EL (cell line): ENCODE measurements at regions not wholly inside any gene's neighbourhood (a gene's known extent, or its start where the extent isn't known, plus 50 kb on each side); places are given as distances from the start of the nearest gene placed in this dataset.
"Not testable (repeated sequence)": the region's sequence is repeated elsewhere in the genome, so short reads cannot be mapped to it uniquely, and the experiment has no call there.

Experiments
- DNase-seq: peaks from one replicate; pipeline ENCODE4 v3.0.0-alpha.2; 2016

DNA sequence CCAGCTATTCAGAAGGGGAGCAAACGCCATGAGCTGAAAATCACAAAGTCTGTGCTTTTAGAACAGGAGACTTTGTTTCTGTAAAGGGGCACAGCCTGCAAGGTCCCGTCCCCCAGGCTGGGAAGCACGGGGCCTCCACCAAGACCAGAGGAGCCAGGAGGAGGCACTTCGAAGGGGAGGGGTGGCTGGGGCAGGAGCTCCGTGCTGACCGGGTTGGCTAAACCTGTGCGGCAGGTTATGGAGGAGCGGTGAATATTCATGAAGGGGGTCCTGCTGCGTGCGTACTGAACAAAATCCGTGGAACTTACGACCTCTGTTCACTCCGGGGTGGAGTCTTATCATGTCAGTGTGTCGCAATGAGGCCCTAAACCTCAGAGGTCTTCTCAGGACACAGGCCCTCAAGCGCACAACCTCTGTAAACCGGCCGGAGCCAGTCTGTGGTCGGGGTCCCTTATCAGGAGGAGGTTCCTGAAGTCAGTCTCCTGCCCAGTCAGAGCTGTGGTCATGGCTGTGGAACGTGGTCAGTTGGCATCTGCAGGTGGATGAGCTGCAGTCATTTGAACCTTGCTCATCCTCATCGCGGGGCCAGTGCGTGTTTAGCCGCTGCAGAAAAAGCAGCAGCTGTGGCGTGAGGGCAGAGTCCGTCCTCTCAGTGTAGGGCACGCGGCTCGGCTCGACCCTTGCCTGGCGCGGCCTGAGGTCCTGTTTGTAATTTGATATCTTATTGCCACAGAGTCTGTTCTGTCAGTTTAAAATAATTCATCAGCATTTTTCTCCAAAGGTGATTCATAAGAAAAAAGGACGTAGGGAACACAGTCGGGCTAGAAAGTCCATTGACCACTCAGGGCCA lies 5507.7 kb upstream of the TPTE start:
- DNase-seq, result not testable (repeated sequence)

DNA sequence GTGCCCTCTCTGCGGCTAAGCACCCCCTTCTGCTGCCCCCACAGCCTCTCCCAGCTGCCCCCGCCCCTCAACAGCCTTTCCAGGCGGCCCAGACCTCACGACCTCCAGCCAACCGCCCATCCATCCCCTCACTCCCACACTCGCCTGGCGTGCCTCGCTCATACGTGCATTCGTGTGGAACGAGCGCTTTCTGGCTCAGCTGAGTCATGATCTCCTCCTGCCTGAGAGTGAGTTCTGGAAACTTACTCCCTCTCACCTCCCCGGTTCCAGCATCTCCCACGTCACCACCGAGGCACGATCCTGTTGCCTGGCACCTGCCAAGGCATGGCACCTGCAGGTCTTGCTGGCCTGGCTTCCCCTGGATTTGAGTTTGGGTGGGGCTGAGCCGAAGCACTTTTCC lies 5506.2 kb upstream of the TPTE start:
- not testable (repeated sequence) for DNase-seq

DNA sequence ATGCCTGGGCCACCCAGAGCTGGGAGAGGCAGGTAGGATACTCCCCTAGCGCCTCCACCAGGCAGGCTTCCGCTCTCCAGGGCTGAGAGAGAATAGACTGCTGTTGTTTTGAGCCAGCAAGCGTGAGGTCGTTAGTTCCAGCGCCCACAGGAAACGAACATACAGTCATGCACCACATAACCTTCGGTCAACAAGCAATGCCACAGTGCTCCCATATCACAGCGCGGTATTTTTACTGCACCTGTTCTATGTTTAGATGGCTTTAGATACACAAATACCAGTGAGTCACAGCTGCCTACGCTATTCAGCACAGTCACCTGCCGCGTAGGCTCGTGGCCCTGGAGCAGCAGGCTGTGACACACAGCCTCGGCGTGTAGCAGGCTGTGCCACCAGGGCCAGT lies 5502.3 kb upstream of the TPTE start:
- not testable (repeated sequence) for DNase-seq

DNA sequence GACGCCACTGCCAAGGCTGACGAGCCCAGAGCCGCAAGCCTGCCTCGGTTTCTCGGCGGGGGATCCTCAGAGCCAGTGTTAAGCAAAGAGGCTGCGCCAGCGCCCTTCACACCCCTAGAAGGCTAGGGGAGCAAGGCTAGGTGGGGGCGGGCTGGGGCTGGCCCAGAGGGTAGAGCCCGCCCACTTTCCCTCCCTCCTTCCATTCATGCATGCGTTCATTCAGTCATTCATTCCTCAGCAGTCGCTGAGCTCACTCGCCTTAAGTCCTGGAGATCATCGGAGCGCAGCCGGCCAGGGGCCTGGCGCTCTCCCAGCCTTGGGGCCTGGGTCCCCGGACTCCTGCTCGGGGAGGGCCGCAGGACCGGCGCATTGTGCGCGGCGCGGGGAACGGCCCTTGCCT lies 5499.6 kb upstream of the TPTE start:
- DNase-seq, result not testable (repeated sequence)

DNA sequence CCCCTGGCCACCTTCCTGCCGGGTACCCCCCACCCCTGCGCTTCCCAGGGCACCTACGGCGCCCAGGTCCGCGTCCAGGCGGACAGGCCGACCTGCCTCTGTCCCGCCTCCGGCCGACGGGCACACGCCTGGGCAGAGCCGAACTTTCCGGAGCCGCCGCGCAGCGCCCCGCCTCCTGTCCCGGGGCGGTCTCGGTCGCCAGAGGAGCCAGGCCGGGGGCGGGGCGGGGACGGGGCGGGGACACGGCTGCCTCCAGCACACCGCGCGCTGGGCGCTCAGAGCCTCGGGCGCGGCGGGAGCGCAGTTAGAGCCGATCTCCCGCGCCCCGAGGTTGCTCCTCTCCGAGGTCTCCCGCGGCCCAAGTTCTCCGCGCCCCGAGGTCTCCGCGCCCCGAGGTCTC lies 5499.1 kb upstream of the TPTE start:
- DNase-seq, result not testable (repeated sequence)

DNA sequence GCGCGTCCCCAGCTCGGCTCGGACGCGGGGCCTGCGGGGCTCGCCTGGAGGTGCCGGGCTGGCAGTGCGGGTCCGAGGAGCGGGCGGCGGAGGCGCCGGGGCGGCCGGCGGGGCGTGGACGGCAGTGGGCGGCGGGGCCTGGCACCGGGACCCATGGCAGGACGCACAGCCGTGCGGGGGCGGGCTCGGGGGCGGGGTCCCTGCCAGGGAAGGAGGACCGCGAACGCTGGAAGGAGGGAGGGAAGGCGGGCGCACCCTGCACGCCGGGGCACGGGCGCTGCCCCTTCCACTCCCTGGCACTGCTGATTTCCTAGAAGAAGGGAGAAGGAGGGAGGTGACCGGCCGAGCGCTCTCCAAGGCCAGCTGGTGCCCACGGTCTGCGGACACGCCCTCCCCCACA lies 5498.6 kb upstream of the TPTE start:
- DNase-seq, result not testable (repeated sequence)

DNA sequence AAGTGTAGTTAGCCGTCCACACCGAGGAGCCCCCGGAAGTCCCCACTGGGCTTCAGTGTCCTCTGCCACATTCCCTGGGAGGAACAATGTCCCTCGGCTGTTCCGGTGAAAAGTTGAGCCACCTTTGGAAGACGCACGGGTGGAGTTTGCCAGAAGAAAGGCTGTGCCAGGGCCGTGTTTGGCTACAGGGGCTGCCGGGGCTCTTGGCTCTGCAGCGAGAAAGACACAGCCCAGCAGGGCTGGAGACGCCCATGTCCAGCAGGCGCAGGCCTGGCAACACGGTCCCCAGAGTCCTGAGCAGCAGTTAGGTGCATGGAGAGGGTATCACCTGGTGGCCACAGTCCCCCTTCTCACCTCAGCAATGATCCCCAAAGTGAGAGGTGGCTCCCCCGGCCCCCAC lies 5486.2 kb upstream of the TPTE start:
- DNase-seq, result not testable (repeated sequence)

DNA sequence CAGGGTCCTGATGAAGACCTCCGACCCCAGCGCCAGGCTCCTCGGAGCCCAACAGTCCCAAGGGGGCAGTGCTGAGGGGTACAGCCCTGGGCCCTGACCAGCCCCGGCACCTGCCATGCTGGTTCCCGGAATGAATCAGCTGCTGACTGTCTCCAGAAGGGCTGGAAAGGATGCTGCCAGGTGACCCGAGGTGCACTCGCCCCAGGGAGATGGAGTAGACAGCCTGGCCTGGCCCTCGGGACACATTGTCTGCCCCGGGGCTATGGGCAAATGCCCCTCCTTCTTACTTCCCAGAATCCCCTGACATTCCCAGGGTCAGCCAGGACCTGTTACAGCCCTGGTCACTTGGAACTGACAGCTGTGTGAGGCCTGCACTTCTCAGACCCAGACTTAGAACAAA lies 5485.8 kb upstream of the TPTE start:
- DNase-seq, result not testable (repeated sequence)

DNA sequence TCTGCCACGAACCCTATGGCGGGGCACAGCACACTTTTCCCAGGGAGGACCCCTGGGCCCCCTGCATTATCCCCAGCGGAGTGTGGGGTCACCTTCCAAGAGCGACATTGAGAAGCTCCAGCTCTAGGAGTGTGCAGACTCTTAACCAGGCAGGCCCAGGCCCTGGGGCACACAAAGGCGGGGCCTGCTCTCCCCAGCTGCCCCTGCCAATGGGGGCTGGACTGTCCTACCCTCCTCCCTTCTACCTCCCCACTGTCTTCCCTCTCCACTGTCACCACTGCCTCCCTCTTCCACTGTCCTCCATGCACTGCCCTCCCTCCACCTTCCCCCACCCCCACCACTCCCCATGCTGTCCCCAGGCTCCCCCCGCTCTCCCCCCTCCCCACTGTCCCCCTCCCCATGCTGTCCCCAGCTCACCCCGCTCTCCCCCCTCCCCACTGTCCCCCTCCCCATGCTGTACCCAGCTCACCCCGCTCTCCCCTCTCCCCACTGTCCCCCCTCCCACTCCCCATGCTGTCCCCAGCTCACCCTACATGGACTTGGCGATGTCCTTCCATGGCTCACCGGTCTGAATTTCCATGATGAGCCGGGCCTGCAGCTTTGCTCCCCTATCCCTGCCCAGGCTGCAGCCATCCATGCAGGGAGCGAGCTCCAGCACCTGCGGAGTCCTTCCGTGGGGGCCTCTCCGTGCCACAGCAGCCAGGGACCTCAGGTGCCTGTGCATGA lies 5483.6 kb upstream of the TPTE start:
- DNase-seq, result not testable (repeated sequence)

DNA sequence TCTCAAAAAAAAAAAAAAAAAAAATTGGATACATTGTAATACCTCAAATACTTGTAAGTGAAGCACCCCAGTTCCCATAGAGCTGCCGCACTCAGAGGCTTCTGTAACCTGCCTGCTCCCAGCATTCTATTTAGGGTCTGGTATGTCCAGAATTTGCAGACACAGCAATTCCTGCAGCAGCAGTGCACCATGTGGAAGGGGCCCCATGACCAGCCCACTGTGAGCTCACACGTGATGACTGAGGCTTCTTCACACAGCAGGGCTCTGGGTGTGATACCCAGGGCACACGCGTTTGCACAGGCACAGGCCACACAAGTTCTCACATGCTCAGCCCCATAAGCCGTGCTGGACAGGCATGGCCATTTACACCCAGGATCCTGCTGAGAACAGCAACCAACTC lies 5481.5 kb upstream of the TPTE start:
- not testable (repeated sequence) for DNase-seq

DNA sequence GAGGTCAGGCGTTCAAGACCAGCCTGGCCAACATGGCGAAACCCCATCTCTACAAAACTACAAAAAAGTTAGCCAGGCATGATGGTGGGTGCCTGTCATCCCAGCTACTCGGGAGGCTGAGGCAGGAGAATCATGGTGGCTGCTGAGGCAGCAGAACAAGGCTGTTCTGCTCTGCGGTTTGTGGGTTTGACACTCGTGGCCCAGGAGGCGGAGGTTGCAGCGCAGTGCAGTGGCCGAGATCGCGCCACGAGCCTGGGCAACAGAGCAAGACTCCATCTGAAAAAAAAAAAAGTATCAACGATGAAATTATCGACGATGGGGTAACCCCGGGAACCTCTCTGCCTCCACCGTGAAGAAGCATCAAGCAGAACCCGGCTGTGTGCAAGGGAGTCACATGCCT lies 5478.8 kb upstream of the TPTE start:
- DNase-seq, result not testable (repeated sequence)

DNA sequence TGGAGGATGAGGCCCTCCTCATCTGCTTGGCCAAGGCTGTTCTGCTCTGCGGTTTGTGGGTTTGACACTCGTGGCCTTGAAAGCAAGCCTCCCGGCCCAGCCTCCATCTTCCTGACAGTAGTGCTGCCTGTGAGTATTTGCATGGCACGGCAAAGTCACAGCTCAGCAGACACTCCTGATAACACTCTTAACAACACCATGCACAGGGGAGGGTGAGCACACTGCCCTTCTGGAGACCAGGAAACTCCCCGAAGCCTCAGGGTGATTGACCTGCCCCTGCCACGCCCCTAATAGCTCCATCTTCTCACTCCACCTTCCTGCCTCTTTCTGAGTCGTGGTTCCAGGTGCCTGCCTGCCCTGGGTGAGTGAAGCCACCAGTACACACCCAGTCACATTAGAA lies 5476.6 kb upstream of the TPTE start:
- DNase-seq, result not testable (repeated sequence)

DNA sequence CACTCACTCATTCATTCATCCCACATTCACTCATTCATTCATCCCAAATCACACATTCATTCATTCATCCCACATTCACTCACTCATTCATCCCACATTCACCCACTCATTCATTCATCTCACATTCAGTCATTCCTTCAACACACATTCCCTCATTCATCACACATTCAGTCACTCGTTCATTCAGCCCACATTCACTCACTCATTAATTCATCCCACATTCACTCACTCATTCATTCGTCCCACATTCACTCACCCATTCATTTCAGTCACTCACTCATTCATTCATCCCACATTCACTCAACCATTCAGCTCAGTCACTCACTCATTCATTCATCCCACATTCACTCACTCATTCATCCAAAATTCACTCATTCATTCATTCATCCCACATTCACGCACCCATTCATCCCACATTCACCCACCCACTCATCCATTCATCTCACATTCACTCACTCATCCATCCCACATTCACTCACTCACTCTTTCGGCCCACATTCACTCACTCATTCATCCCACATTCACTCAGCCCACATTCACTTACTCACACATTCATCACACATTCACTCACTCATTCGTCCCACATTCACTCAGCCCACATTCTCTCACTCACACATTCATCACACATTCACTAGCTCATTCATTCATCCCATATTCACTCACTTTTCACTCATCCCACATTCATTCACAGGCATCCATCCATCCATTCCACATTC lies 5469.9 kb upstream of the TPTE start:
- not testable (repeated sequence) for DNase-seq

DNA sequence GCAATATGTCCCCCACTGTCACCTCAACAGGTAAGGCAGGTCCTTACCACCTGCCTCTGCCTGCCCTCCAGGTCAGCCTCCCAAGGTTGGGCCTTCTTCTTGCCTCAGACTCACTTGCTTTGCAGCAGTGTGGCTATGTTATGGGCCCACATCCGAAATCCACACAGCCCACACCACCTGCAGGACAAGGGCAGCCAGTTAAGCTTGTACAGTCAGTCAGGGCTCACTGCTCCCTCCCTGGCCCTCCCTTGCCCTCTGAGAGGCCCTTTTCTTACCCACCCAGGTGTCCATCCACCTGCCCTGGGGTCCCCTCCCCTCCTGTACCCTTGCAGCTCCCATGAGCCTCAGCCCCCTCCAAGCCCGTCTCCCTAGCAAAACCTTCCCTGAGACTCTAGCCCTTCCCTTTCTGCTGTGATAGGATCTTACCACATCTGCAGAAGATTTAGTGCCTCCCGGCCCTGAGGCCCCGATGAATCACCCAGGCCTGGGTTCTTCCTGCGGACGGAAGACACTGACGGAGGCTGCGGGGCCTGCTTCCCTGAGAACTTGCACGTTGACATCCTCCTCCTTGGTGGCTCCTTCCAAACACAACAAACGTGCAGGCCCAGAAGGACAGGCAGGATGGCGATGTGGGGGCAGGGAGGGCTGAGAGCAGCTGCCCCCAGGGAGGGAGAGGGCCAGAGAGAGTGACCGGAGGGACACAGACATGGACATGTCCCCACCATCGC lies 5466.2 kb upstream of the TPTE start:
- peak; percentile 32 for DNase-seq

DNA sequence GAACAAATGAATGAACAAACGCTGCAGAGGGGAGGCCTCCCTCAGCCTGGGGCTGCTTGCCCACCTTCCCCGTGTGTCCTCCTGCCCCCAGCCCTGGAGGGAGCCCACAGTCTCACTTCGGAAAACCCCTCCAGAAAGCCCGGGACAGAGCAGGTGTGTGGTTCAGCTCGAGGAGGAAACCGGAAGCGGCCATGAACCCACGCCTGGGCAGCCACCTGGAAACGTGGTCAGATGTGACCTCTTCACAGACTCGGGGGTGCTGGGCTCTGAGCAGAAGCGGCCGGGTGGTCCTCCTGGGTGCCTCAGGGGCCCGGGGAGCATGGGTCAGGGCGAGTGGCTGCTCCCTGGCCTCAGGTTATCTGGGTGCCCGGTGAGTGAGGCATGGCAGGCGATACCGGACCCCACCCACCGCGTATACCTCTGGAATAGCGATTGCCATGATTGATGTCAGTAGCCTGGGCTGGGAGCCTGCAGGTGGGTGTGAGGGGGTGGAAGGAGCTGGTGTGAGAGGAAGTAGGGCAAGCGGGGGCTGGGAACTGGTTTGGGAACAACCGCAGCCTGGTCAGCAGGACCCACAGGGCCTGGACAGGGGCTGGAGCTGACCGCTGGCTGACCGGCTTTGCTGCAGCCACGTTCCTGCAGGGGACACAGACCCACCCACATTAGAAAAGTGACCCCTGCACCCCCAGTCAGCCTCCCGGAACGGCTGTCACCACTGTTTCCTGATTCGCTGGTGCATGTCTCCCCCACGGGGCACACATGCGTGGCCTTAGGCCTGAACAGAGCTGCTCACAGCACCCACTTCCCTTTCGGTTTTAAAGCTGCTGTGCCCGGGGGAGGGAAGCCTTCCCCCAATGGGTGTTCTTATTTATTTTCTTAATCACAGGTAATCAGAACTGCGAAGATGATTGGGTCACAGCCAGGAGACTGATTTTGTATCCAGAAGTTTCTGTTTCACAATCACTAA lies 5465.1 kb upstream of the TPTE start:
- not testable (repeated sequence) for DNase-seq

DNA sequence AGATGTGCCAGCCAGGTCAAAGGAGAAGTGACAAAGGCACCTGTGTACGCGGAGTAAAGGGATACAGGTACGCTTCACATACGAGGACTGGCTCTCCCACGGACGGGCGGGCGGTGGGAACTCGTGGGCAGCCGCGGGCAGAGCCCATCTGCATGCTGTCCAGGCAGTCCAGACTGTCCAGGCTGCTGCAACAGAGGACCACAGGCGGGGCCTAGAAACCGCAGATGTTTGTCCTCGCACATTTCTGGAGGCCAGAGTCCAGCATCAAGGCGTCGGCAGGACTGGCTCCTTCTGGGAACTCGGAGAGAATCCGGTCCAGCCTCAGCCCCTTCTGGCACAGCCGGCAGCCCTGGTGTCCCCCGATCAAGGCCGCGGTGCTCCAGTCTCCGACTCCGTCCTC lies 5464.3 kb upstream of the TPTE start:
- DNase-seq, result not testable (repeated sequence)

DNA sequence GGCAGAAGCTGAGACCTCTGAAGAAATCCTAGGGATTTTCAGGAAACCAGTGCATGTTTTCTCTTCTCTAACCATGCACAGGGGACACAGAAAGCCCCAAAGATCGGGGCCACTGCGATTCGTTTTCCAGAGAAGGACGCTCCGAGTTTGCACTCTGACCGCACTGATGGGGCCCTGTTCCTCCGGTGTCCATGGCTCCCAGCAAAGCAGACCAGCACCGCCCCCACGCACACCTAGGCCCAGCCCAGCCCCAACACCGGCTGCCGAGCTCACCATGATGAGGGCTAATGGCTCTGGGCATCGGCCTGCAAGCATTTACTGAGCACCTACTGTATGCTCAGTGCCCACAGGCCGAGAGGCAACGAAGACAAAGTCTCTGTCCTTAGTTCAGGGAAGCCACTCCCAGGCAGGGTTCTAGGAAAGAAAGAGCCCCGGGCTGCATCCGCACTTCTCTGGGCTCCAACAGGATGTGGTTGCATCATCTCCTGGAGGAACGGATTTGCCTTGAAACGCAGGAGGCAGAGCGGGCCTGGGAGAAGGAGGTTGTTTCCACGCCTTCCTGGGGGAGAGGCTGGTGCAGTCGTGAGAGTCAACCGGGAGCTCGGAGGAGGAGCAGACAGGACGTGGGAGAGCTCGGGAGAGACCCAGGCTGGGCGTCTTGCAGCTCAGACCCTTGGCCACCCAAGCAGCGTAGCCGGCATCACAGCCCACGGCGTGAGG lies 5460.9 kb upstream of the TPTE start:
- DNase-seq, result not testable (repeated sequence)

DNA sequence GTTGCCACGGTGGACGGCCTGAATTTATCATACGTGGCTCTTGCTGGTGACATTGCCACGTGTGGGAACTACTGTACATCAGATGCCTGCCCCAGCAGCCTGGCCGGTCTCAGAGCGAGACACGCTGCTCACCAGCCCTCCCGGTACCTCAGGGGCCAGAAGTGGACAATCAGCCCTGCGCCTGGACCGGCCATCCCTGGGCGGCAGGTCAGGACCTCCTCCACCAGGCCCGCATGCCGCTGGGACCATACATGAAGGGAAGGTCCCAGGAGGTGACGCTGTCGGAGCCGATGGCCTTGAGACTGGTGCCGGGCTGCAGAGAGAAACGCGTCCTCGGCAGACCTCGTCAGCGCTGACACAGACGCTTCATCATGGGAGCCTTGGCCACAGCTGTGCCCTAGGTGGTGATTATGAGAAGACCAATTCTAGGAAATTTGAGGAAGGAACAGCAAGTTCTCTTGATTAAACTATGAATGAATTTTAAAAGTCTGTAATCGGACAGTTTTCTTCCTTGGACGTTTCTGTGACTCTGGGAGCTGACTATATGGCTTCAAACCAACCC lies 5456.7 kb upstream of the TPTE start:
- DNase-seq, result not testable (repeated sequence)

DNA sequence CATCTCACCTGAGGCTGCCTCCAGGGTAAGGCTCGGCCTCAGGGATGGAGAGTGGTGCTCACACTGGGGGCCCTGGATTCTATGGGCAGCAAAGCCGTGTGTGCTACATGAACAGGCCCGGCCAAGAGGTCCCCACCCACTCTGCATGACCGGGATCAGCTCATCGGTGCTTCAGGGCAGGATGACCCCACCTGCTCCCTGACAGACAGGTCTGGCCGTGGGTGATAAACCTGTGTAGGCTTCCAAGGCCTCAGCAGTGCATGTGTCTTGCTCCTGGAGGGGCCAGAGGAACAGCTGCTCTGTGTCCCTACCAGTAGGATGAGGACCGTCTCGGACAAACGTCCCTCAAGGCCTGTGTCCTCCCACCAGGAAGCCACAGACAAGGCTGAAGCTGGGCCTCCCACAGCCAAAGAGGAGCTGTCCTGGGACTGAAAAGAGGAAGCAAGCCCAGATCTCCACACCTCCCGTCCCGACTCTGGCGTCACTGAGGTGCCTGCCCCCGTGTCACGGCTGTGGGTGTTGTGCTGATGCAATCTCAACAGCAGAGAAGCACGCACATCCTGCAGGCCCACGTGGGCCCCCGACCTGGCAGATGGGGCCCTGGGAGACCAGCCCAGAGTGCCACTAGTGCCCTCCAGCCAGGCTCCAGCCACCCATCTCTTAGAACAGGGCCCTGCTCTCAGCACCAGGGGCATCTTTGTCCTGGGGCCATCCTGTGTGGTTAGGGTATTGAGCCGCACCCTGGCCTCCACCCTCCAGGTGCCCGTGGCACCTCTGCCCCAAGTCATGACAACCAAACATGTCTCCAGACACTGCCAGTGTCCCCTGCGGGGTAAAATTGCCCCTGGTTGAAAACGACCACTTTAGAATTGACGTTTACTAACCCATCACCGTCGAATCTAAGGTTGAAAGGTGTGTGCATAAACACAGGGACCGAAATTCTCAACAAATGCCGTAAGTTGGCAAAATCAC lies 5455.9 kb upstream of the TPTE start:
- peak; percentile 12 for DNase-seq
